HG03571 (cell line): ENCODE measurements at regions not wholly inside any gene's neighbourhood (a gene's known extent, or its start where the extent isn't known, plus 50 kb on each side); places are given as distances from the start of the nearest gene placed in this dataset.
"Not testable (repeated sequence)": the region's sequence is repeated elsewhere in the genome, so short reads cannot be mapped to it uniquely, and the experiment has no call there.

ENCODE experiments used
- ATAC-seq: cut with Tn5 transposase; IDR thresholded peaks from one replicate; pipeline ENCODE4 v1.9.1; 2021; ENCODE audit not compliant: unreplicated experiment

GRCh38 chr16:79912592-79913310 is 312.2 kb upstream of the MAF start:
- no peak for ATAC-seq

- no peak for ATAC-seq
Observed at GRCh38 chr16:79911660-79912059, 311.1 kb upstream of the MAF start.

DNA sequence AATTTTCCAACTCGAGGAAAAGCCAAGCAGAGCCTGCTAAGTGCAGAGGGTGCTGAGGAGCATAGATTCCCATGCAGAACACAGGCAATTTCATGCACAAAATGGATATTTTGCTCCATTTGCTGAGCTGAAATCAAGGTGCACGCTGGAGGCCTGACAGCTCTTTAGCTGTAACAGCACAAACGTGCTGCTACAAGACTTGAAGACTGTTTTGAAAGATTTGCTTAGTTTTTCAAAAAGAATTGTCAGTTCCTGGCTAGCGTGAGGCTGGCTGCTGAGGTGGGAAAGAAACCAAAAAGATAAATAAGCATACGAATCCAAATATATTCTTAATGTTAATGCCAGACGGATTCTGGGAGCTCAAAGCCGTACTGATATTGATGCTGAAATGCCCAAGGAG is 309.0 kb upstream of the MAF start:
- no peak for ATAC-seq

DNA sequence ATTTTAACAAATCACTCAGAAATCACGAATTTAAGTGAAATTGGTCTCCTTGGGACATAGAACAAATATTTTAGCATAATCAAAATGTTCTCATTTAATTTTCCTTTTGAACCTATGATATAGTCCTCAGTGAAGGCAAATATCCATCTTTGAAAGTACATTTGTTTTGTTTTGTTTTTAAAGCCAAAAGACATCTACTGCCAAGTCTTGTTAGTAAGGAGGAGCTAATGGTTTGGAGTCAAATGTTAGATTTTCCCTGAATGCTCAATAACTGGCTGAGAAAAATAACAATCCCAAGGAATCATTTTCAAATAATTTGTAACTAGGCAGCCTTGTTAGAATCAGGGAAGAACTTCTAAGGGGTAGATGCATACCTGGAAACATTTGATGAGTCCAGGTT is 302.9 kb upstream of the MAF start:
- ATAC-seq: no peak

DNA sequence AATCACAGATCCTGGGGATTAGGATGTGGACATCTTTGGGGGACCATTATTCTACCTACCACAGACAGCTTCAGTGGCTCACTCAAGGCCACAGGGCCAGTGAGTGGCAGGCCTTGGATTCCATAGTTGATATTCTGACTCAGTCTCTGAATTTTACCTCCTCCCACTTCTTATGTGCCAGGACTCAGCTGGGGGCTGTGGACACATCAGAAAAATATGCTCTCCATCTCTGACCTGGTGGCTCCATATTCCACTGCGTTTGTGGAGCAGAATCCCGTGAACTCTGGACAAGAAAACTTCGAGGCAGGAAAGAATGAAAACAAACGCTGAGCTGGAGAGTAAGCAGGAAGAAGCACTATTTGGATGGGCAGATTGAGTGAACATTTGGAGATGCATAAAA is 301.8 kb upstream of the MAF start:
- no peak for ATAC-seq

DNA sequence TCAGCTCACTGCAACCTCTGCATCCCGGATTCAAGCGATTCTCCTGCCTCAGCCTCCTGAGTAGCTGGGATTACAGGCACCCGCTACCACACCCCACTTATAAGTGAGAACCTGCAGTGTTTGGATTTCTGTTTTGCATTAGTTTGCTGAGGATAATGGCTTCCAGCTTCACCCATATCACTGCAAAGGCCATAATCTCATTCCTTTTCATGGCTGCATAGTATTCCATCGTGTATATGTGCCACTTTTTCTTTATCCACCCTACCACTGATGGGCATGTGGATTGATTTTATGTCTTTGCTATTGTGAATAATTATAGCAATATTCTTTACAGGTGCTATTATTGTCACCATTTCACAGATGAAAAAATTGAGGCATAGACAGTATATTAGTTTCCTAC is 301.0 kb upstream of the MAF start:
- ATAC-seq: no peak

DNA sequence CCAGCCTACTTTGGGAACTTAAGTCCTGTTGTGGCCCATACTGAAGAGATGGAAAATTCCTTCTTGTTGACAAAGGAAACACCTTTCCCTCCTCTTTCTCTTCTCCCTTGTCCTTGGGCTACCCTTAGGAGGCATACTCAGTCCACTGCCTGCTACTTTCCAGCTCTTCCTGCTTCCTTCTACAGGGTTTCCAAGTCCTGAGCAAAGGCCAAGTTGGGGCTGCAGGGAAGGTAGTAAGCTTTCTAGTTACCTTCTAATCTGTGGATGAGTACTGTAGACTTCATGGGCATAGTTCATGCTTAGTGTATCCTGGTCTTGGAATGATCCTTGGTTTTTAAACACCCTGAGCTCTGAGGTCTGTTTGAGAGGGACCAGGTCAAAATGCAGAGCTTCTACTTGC is 299.2 kb upstream of the MAF start:
- no peak for ATAC-seq

DNA sequence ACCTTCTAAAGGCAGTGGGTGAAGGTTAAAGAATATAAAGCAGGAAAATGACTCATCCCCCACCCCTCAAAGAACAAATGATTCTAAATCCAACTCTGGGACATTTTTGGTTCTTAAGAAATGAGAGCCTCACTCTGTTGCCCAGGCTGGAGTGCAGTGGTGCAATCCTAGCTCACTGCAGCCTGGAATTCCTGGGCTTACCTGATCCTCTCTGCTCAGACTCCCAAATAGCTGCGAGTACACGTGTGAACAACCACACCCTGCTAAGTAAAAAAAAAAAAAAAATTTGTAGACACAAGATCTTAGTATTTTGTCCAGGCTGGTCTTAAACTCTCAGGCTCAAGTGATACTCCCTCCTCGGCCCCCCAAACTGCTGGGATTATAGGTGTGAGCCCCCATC is 298.8 kb upstream of the MAF start:
- ATAC-seq: no peak

DNA sequence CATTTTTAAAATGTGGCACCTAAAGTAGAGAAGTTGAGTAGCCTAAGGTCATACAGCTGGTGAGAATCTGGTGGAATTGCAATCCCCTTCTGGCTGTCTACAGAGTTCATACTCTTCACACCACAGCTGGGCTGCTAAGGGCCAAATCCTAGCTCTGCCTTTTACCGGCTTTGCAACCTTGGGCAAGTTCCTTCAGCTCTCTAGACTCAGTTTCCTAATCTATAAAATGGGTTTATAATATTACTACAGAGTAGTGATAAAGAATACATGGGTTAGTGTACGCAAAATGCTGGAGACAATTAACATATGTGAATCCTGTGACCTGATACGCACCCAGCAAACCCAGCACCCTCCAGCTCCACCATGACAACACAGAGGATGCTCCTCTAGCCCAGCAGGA is 298.2 kb upstream of the MAF start:
- ATAC-seq: no peak

- no peak for ATAC-seq
Observed at GRCh38 chr16:79897453-79898146, 297.1 kb upstream of the MAF start.

DNA sequence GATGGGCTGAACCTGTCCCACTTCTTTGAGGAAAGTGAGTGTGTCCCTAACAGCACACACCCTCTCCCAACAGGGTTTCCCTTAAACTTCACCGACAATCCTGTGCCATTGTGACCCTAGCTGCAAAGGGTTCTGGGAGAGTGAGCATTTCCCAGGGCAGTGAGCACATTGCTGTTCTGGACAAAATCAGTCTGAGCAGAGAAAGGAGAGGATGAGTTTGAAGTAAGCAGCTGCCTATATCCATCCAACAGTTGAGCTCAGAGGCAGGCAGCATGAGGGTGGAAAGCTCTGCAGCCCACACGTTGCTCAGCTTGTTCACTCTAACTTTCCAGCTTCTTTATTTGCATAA is 296.5 kb upstream of the MAF start:
- no peak for ATAC-seq

- ATAC-seq: no peak
Observed at GRCh38 chr16:79895917-79896203, 295.3 kb upstream of the MAF start.

- no peak for ATAC-seq
Observed at GRCh38 chr16:79895053-79895916, 294.7 kb upstream of the MAF start.

DNA sequence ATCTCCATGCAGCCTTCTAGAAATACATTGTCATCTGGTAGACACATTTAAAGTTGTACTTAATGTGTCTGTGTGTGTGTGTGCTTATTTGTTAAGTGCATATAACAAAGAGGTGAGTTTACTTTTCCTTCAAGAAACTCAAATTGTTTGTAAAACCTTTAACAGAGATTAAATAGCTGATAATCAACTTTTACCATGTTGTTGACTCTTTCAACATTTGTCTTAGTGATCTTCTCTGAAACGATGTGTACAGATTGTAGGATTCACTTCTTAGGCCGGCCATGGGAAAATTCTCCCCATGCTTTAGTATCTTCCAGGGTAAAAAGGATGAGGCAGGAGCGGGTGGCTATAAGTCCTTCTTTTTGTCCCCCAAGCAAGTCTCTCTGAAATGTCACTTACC is 292.9 kb upstream of the MAF start:
- ATAC-seq: no peak

DNA sequence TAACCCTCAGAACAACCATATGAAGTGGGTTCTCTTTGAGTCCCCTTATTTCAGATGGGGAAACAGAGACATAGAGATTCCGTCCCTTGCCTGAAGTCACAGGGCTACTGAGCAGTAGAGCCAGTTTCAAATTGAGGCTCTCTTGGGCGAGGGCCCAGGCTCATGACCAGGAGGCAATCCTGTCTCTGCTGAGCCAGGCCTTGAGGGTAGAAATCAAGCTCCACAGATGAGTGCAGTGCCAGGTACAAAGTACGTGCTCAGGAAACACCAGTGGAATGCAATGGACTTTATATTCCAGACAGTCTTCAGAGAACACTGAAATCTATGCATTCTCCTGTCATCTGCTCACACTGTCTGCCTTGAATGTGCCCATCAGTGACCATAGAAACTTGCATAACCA is 291.7 kb upstream of the MAF start:
- no peak for ATAC-seq

- no peak for ATAC-seq
Observed at GRCh38 chr16:79891458-79891857, 290.9 kb upstream of the MAF start.

DNA sequence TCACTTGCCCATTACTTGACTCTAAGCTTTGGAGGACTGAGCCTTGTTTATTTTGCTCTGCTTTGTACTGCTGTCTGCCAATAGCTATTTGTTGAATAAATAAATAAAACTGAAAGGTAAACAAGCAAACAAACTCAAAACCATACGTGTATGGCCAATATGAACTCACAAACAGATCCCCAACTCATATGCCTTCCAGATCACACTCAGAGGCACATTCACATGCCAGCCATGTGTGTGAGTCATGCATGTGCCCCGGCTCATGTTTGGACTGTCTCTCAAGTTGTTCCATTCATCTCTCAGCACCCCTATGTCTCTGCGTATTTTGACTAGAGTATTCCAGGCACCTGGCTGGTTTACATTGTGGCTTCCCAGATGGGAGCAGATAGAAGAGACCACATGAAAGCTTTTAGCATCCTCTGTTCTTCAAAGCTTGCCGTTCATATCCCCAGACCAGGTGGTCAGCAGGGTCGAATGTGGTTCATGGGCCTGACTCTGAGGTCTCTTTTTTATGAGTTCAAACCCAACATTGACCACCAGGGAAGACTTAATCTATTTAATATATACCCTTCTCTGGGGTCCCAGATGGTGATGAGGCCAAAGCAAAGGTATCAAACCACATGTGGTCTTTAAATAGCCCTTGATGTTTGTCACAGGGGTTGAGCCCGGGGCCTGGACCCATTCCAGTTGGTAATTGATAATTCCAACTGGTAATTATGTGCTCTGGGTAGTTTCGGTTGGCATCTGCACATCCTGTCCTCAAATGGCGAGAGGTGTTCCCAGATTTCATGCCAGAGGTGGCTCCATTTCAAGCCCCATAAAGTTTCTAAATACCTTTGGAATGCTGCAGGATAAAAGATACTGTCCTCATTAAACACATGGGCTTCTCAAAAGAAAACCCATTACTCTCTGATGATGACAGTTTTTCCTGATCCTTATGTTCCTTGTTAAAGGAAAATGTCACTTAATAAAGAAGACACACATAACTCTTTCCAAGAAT is 287.3 kb upstream of the MAF start:
- ATAC-seq: no peak

- no peak for ATAC-seq
Observed at GRCh38 chr16:79885320-79885719, 284.8 kb upstream of the MAF start.

DNA sequence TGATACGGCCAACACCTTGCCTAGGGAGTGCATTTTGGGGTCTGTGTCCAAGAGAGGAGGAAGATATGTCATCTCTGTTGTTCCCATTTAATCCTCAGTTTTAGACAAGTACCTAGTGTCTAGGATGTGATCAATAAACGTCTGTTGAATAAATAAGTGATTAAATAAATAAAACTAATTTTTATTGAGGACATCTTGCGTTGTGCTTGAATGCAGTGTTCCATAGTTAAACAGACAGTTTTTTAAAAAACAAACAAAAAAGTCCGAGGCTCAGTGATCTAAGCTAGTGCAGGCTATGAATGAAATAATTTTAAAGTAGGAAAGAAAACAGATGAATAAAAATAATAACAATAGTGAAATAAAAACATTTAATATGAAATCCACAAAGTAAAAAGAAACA is 283.0 kb upstream of the MAF start:
- no peak for ATAC-seq

GRCh38 chr16:79882340-79883005 is 281.9 kb upstream of the MAF start:
- ATAC-seq: no peak

DNA sequence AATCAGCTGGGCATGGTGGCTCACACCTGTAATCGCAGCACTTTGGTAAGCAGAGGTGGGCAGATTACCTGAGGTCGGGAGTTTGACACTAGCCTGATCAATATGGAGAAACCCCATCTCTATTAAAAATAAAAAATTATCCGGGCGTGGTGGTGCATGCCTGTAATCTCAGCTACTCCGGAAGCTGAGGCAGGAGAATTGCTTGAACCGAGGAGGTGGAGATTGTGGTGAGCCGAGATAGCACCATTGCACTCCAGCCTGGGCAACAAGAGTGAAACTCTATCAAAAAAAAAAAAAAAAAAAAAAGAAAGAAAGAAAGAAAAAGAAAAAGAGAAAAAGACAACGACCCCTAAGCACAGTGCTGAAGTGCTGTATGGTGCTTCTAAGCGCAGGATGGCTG is 280.6 kb upstream of the MAF start:
- ATAC-seq: not testable (repeated sequence)
